ENCODE measurements at regions not wholly inside any gene's neighbourhood (a gene's known extent, or its start where the extent isn't known, plus 50 kb on each side); places are given as distances from the start of the nearest gene placed in this dataset.
A peak's percentile ranks its signal among the peaks of the same experiment; 100 is the strongest.

- no peak overlapping the region for H3K4me3 ChIP-seq
- no peaks in the 10 kb centered on the region for H3K36me3 ChIP-seq
- no peak for TF ChIP-seq POLR2A (IDR thresholded peaks at IDR 0.05)
- TF ChIP-seq, protein P1, sequence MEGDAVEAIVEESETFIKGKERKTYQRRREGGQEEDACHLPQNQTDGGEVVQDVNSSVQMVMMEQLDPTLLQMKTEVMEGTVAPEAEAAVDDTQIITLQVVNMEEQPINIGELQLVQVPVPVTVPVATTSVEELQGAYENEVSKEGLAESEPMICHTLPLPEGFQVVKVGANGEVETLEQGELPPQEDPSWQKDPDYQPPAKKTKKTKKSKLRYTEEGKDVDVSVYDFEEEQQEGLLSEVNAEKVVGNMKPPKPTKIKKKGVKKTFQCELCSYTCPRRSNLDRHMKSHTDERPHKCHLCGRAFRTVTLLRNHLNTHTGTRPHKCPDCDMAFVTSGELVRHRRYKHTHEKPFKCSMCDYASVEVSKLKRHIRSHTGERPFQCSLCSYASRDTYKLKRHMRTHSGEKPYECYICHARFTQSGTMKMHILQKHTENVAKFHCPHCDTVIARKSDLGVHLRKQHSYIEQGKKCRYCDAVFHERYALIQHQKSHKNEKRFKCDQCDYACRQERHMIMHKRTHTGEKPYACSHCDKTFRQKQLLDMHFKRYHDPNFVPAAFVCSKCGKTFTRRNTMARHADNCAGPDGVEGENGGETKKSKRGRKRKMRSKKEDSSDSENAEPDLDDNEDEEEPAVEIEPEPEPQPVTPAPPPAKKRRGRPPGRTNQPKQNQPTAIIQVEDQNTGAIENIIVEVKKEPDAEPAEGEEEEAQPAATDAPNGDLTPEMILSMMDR (IDR thresholded peaks at IDR 0.05), result no peak
- H3K27me3 ChIP-seq, result no peaks in the 10 kb centered on the region
- peak in 1 of 2 donors; percentile 18 for DNase-seq
- H3K27ac ChIP-seq, result peak overlapping the region; percentile 78 to 83
- peaks cover 0 to 8% of the 10 kb centered on the region in 2 donors for H3K4me1 ChIP-seq
- no peaks in the 10 kb centered on the region for H3K9me3 ChIP-seq
- intact Hi-C loops (cut with DNase I; ENCODE audit: low total_unique reads), result no loop called here
Observed at GRCh38 chr2:204110338-204110741, 173.8 kb downstream of the ICOS start.

- no peak for TF ChIP-seq POLR2A (IDR thresholded peaks at IDR 0.05)
- TF ChIP-seq, protein P1 (IDR thresholded peaks at IDR 0.05), result no peak
- H3K27ac ChIP-seq, result peak overlapping the region; percentile 78 to 83
- peaks cover 0 to 8% of the 10 kb centered on the region in 2 donors for H3K4me1 ChIP-seq
- no peak for DNase-seq
- H3K27me3 ChIP-seq, result no peaks in the 10 kb centered on the region
- H3K36me3 ChIP-seq, result no peaks in the 10 kb centered on the region
- intact Hi-C loops (cut with DNase I; ENCODE audit: low total_unique reads), result no loop called here
- no peak overlapping the region for H3K4me3 ChIP-seq
- no peaks in the 10 kb centered on the region for H3K9me3 ChIP-seq
Observed at GRCh38 chr2:204110751-204111516, 174.4 kb downstream of the ICOS start.

DNA sequence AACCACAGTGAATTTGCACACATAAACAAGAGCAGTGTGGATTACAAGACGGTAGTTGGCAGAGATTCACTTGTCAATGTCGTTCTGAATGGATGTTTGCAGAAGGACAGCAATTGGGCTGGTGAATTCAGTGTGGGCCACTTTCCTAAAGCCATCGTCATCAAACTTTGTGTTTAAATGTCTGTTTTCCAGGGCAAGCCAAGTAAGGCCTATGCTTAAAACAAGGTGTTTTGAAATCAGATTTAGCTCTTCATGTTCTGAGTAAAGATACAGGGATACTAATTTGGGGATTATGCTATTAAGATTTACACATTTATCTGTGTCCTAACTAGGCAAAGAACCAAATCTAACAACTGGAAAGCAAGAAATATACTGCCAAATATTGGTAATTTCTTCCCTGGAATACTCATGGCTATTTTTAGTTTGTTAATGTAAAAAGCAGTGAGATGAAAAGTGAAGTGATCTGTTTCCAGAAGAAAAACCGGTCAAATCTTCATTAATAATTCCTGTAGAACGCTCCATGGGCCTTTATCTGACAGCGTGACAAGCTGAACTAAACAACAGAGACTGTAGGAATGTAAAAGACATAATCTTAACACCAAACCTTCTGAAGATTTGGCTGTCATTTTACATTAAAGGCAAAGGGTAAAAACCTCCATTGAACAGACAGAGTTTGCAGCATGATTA is 175.7 kb downstream of the ICOS start:
- H3K27ac ChIP-seq, result peak overlapping the region; percentile 78 to 83

DNA sequence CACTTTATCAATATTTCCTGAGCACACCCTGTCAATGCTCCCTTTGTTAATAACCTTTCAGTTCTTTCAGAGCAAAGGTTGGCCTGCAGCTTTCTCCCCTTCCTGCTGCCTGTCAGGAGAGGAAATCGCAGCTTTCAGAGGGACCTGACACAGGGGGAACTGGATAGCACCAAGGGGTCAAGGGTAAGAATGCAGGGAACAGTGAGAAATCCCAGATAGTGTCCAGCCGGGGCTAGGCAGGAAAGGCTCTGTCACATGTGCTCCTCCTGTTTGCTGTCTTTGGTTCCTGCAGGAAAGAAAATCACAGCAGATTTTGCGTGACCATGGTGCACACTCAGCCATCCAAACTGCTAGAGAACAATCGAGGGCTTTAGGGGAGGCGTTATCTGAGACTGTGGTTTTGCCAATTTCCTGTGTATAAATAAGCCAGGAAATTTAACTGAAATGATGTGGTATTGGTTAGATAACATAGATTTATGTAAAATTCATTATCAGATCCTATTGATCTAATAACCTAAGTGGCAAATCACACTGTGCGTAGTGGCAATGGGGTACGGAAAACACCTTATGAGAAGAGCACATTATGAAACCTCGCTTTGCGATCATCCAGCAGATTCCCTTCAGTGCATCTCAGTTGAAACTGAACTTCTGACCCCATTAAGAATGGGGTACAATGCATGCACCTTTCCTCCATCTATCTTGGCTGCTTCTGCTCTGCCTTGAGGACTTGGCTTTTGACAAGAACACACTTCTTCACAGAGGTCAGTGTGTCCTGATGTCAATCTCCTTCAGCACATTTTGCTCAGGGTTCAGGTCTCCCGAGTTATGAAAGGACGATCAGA is 178.0 kb downstream of the ICOS start:
- TF ChIP-seq POLR2A (IDR thresholded peaks at IDR 0.05), result no peak
- TF ChIP-seq, protein P1 (IDR thresholded peaks at IDR 0.05), result no peak
- H3K4me3 ChIP-seq, result no peak overlapping the region
- peak overlapping the region in 1 of 2 donors; percentile 42 for H3K27ac ChIP-seq
- H3K27me3 ChIP-seq, result no peaks in the 10 kb centered on the region
- peak in 1 of 2 donors; percentile 31 for DNase-seq
- intact Hi-C loops (cut with DNase I; ENCODE audit: low total_unique reads), result no loop called here
- H3K36me3 ChIP-seq, result no peaks in the 10 kb centered on the region
- peaks cover 5 to 12% of the 10 kb centered on the region in 2 donors for H3K4me1 ChIP-seq
- no peaks in the 10 kb centered on the region for H3K9me3 ChIP-seq

More for the DNA sequence above, 175.7 kb downstream of the ICOS start:
- H3K9me3 ChIP-seq, result no peaks in the 10 kb centered on the region
- H3K4me3 ChIP-seq, result no peak overlapping the region
- intact Hi-C loops (cut with DNase I; ENCODE audit: low total_unique reads), result no loop called here
- DNase-seq, result no peak
- peaks cover 1 to 8% of the 10 kb centered on the region in 2 donors for H3K4me1 ChIP-seq
- TF ChIP-seq, protein P1 (IDR thresholded peaks at IDR 0.05), result no peak
- no peak for TF ChIP-seq POLR2A (IDR thresholded peaks at IDR 0.05)
- H3K27me3 ChIP-seq, result no peaks in the 10 kb centered on the region
- H3K36me3 ChIP-seq, result no peaks in the 10 kb centered on the region

Measured in uterus (tissue), 3 donors.